K562 (cell line): ENCODE measurements at regions not wholly inside any gene's neighbourhood (a gene's known extent, or its start where the extent isn't known, plus 50 kb on each side); places are given as distances from the start of the nearest gene placed in this dataset.

ENCODE experiments used
- ATAC-seq: fragments of 200-7000 bp; cut with Tn5 transposase; 3 replicates; pipeline ENCODE4 v1.9.1; 2020; ENCODE audit warnings: moderate library complexity
- BruUV-seq: library from RNA; stranded (reverse); fragments of 400-500 nt; replicated peaks from 2 replicates; lab custom pipeline; 2021; lab: Mats Ljungman, UMichigan
- CTCF ChIA-PET: fragments of 300-600 bp; formaldehyde crosslinking; extraction: SDS; loops from one replicate; lab custom pipeline; 2021; ENCODE audit warnings: low intra/inter-chr PET ratio; lab: Yijun Ruan, JAX
- POLR2A ChIA-PET: fragments of 300-600, 350-650 bp; sonication (Branson Sonifier 250); formaldehyde crosslinking; extraction: SDS; loops from one replicate; lab custom pipeline; 2021; ENCODE audit warnings: antibody characterized with exemption, inconsistent platforms; lab: Yijun Ruan, JAX
- DNase-seq, 4 experiments: peaks; one replicate each; pipeline versions ENCODE4 v3.0.0 to v3.0.0-alpha.2; 2011 to 2018; ENCODE audit warnings: low spot score in 3 of 4, mixed read lengths in 3 of 4; ENCODE audit errors: extremely low read depth in 1 of 4
- FAIRE-seq: peaks from 2 replicates; lab custom pipeline; 2011; peaks lifted over from hg19 to GRCh38; lab: Jason Lieb, UNC
- H2AFZ ChIP-seq: 2 replicates; pipeline ENCODE4 v1.6.0; 2011; ENCODE audit warnings: low read depth, low read length, control low read depth, inconsistent platforms
- H3K27ac ChIP-seq: fragments of 200-600 bp; 3 replicates; pipeline ENCODE4 v1.8.0; 2011; ENCODE audit warnings: low read depth, mild to moderate bottlenecking, control low read depth, inconsistent platforms, low read length, moderate library complexity, mixed read lengths; ENCODE audit errors: extremely low read depth
- H3K27me3 ChIP-seq, 2 experiments: fragments of 300-600 bp in 1 of 2; 2 replicates in 1 of 2; 3 replicates in 1 of 2; pipeline versions ENCODE4 v1.6.0 to v1.8.0; 2011; ENCODE audit warnings: inconsistent platforms in 2 of 2, low read length in 2 of 2, mild to moderate bottlenecking in 1 of 2, mixed read lengths in 1 of 2, moderate library complexity in 1 of 2; ENCODE audit not compliant: control insufficient read depth in 2 of 2, insufficient read depth in 2 of 2
- H3K36me3 ChIP-seq: fragments of 300-600 bp; 3 replicates; pipeline ENCODE4 v1.8.0; 2011; ENCODE audit warnings: mild to moderate bottlenecking, low read length, inconsistent platforms; ENCODE audit not compliant: control insufficient read depth, insufficient read depth
- H3K4me1 ChIP-seq, 2 experiments: fragments of 200-600 bp in 1 of 2; replicated peaks in 1 of 2; 2 replicates in 1 of 2; 3 replicates in 1 of 2; pipeline versions ENCODE4 v1.5.1 to v1.8.0; 2011; ENCODE audit warnings: inconsistent platforms in 2 of 2, low read length in 2 of 2, mild to moderate bottlenecking in 1 of 2, mixed read lengths in 1 of 2, moderate library complexity in 1 of 2; ENCODE audit not compliant: control insufficient read depth in 2 of 2, insufficient read depth in 2 of 2
- H3K4me2 ChIP-seq: 2 replicates; pipeline ENCODE4 v1.6.1; 2011; ENCODE audit warnings: low read length, control low read depth, inconsistent platforms, mixed read lengths; ENCODE audit not compliant: insufficient read depth
- H3K4me3 ChIP-seq: fragments of 200-600 bp; sonication (generic), shearing (Covaris generic); 2 replicates; pipeline ENCODE4 v1.5.1; 2016; ENCODE audit warnings: control low read depth, inconsistent platforms
- H3K79me2 ChIP-seq: fragments of 200-600 bp; 3 replicates; pipeline ENCODE4 v1.8.0; 2011; ENCODE audit warnings: low read length, inconsistent platforms; ENCODE audit not compliant: control insufficient read depth, insufficient read depth
- H3K9ac ChIP-seq, 2 experiments: 2 replicates each; pipeline versions ENCODE4 v1.6.0 to v1.6.1; 2011; ENCODE audit warnings: low read depth in 2 of 2, low read length in 2 of 2, control low read depth in 1 of 2, inconsistent platforms in 1 of 2, mild to moderate bottlenecking in 1 of 2, mixed read lengths in 1 of 2; ENCODE audit not compliant: insufficient read depth in 1 of 2
- H3K9me1 ChIP-seq: one replicate; pipeline ENCODE4 v1.6.0; 2011; ENCODE audit warnings: inconsistent platforms, mild to moderate bottlenecking, low read length, moderate library complexity; ENCODE audit not compliant: control insufficient read depth, insufficient read depth
- H3K9me3 ChIP-seq: replicated peaks from 2 replicates; pipeline ENCODE4 v1.5.1; 2011; ENCODE audit warnings: low read depth, low read length, inconsistent platforms; ENCODE audit not compliant: control insufficient read depth, insufficient read depth
- H4K20me1 ChIP-seq: replicated peaks from 2 replicates; pipeline ENCODE4 v1.6.1; 2011; ENCODE audit warnings: low read length, inconsistent platforms, mixed read lengths; ENCODE audit not compliant: control insufficient read depth, insufficient read depth
- HDAC3 ChIP-seq: fragments of 450-650 bp; IDR thresholded peaks from 2 replicates; pipeline ENCODE4 v1.6.1; 2018; ENCODE audit warnings: borderline replicate concordance, mild to moderate bottlenecking, moderate library complexity; ENCODE audit not compliant: partially characterized antibody
- NFIC ChIP-seq: fragments of 450-650 bp; IDR thresholded peaks from 2 replicates; pipeline ENCODE4 v1.6.1; 2017; ENCODE audit warnings: mild to moderate bottlenecking, inconsistent platforms
- RERE ChIP-seq: sonication (generic); formaldehyde crosslinking; IDR thresholded peaks from 2 replicates; pipeline ENCODE4 v1.8.0; 2023; ENCODE audit warnings: missing genetic modification reagents, mild to moderate bottlenecking, borderline replicate concordance
- ZNF24 ChIP-seq: fragments of 450-650 bp; IDR thresholded peaks from 2 replicates; pipeline ENCODE4 v1.6.1; 2016
- ZNF444 ChIP-seq: fragments of 250-450 bp; sonication (Bioruptor Pico); IDR thresholded peaks from 2 replicates; pipeline ENCODE4 v1.4.0; 2020; ENCODE audit warnings: mild to moderate bottlenecking, moderate library complexity
- ZNF609 ChIP-seq: sonication (generic); formaldehyde crosslinking; IDR thresholded peaks from 2 replicates; pipeline ENCODE4 v1.8.1; 2023; ENCODE audit warnings: missing genetic modification reagents, mild to moderate bottlenecking, borderline replicate concordance
- ZZZ3 ChIP-seq: fragments of 450-650 bp; IDR thresholded peaks from 2 replicates; pipeline ENCODE4 v1.6.1; 2016; ENCODE audit warnings: antibody characterized with exemption, mild to moderate bottlenecking, moderate library complexity
- WGBS: fragments of 100-300 bp; shearing (Covaris generic); methylation state at CpG from one replicate; pipeline ENCODE4 v1.1.6; 2016; ENCODE audit warnings: low coverage, mixed read lengths; ENCODE audit not compliant: insufficient coverage; ENCODE audit errors: missing lambda C conversion rate; 5-methylcytosine and 5-hydroxymethylcytosine counted together
- in situ Hi-C: fragments of 300-500 bp; cut with MboI; formaldehyde crosslinking; loops from 4 replicates; pipeline ENCODE4 v1.15.0; 2018; ENCODE audit warnings: inconsistent platforms, mixed read lengths
- intact Hi-C: fragments of 100-400 bp; cut with micrococcal nuclease; formaldehyde crosslinking; loops from 2 replicates; pipeline ENCODE4 v1.14.2; 2022

DNA sequence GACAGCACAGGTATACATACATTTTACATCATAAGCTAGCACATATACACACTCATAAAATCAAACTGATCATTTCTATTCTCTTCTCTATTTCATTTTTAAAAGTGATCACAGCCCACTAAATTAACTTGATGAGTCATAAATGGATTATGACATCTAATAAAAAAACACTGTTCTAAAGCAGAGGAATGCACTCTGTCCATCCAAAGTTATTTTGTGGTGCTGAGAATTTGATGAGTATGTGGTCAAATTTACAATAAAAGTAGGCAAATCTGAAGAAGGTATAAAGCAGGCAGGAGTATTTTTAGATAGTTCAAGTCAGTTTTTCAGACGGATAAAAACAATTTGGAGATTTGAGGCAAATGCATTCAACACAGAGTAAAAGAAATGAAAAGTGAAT lies 104.4 kb downstream of the NOL4 start (continued):
- TF ChIP-seq RERE (CRISPR knock-in tag) = no peak
- no peak for TF ChIP-seq HDAC3

DNA sequence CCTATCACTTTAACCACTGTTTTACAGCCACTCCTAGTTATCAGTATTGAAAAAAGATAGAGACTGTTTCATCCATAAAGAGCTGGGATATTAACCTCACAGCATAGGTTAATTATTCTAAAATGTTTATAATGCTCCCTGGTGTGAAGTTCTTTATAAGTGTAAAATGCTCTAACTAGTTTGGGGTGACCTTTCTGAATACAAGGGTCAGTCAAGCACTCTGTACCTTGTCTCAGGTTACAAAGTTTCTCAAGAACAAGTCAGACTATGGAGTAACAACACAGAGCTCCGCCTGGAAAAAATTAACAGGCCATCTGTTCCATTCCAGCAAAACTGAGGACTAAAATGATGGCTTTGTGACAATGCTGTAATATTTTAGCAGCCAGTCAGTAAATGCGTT lies 107.4 kb downstream of the NOL4 start:
- FAIRE-seq = no peak
- ATAC-seq = no peak
- intact Hi-C loops = no loop called here
- H3K4me1 ChIP-seq = no peaks in the 10 kb centered on the region
- no peak overlapping the region for H2AFZ ChIP-seq
- H3K27ac ChIP-seq = no peak overlapping the region
- in situ Hi-C loops = loop anchor here (25.0 kb wide), 1 partner anchor 670 kb away; no protein-coding TSS in a partner anchor
- no peak for DNase-seq
- H3K9ac ChIP-seq = no peak overlapping the region
- no peak overlapping the region for H3K4me3 ChIP-seq
- POLR2A ChIA-PET = no interaction called here
- 0% methylated on average over 2 of the region's 2 CpGs for WGBS
- no peak overlapping the region for H3K4me2 ChIP-seq
- CTCF ChIA-PET = no interaction called here
- H3K36me3 ChIP-seq = no peaks in the 10 kb centered on the region
- H3K9me3 ChIP-seq = peaks cover 3% of the 10 kb centered on the region; the same call in 1 of the 2 replicates
- no peaks in the 10 kb centered on the region for H3K9me1 ChIP-seq
- BruUV-seq = no TSS peak
- H4K20me1 ChIP-seq = no peaks in the 10 kb centered on the region
- no peaks in the 10 kb centered on the region for H3K79me2 ChIP-seq
- H3K27me3 ChIP-seq = no peaks in the 10 kb centered on the region
- no peak for TF ChIP-seq ZZZ3
- TF ChIP-seq NFIC = no peak
- no peak for TF ChIP-seq ZNF609 (CRISPR knock-in tag)
- no peak for TF ChIP-seq ZNF444 (CRISPR knock-in tag)
- no peak for TF ChIP-seq ZNF24
